GM19099 (cell line): ENCODE measurements at regions not wholly inside any gene's neighbourhood (a gene's known extent, or its start where the extent isn't known, plus 50 kb on each side); places are given as distances from the start of the nearest gene placed in this dataset.

Experiments
- POLR2A ChIP-seq: IDR thresholded peaks from 3 replicates; pipeline ENCODE4 v1.6.1; 2011; ENCODE audit warnings: low read depth; ENCODE audit not compliant: insufficient read length; ENCODE audit errors: extremely low read depth

DNA sequence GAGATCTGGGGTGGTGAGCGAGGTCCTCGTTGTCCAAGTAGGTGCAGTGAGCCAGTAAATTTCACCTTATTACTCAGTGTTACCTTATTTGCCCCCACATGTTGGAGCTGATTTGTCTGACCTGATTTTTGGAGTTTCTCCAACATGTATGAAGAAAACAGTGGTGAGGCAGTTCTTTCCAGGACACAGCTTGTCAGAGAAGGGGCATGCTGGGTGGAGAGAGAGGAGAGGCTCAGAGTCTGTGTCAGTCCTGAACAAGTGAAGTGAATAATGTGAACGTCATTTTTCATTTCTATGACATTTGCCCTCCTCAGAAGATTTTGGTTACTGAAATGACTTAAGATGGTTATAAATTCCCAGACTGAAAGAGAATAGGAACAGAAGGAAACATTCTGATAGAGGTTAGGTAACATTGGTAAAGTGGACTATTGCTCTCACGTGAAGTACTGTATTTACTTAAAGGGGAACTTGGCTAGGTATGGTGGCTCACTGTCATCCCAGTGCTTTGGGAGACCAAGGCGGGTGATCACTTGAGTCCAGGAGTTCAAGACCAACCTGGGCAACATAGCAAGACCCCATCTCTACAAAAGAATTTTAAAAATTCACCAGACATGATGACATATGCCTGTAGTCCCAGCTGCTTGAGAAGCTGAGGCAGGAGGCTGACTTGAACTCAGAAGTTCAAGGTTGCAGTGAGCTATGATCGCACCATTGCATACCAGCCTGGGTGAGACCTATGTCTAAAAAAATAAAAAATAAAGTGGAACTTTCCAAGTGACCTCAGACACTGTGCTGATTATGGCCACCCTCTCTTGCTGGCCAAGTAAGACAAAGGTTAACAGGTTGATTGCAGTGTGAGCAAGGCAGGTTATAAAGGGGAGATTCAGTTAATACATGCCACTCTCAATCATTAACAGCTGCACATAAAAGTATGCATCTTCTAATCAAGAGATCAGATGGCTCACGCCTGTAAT, 184.3 kb downstream of the EDN1 start:
- TF ChIP-seq POLR2A: no peak

- no peak for TF ChIP-seq POLR2A
These were observed 186.3 kb downstream of the EDN1 start for GRCh38 chr6:12476484-12476883.

DNA sequence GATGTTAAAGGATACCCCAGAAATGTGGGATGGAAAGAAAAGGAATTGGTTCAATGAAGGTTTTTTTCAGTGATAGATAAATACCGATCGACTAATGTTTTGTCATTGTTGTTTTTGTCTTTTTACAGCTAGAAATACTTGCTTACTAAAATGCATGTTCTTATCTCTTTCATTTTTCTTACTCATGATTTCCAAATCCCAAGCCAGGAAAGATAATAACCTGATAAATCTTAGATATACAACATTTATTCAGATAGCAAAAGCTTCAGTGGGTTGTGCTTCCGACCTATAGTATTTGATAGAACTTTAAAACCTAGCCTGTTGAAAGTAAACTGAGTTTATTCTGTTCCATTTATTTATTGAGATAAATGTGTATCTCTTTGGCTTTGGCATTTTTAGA, 187.5 kb downstream of the EDN1 start:
- no peak for TF ChIP-seq POLR2A

- no peak for TF ChIP-seq POLR2A
These were observed 188.8 kb downstream of the EDN1 start for GRCh38 chr6:12478921-12479320.

GRCh38 chr6:12479451-12479850, 189.3 kb downstream of the EDN1 start:
- no peak for TF ChIP-seq POLR2A

DNA sequence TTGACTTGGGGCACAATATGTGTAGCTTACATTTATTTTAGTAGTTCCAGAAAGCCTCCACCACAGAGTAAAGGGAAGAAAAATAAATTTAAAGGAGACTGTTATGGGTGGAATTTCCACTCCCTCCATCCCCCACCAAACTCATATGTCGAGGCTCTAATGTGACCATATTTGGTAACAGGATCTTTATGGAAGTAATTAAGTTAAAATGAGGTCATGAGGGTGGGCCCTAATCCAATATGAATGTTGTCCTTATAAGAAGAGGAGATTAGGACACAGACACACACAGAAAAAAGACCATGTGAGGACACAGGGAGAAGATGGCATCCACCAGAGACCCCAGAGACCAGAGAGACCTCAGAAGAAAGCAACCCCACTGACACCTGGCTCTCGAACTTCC, 189.7 kb downstream of the EDN1 start:
- no peak for TF ChIP-seq POLR2A

DNA sequence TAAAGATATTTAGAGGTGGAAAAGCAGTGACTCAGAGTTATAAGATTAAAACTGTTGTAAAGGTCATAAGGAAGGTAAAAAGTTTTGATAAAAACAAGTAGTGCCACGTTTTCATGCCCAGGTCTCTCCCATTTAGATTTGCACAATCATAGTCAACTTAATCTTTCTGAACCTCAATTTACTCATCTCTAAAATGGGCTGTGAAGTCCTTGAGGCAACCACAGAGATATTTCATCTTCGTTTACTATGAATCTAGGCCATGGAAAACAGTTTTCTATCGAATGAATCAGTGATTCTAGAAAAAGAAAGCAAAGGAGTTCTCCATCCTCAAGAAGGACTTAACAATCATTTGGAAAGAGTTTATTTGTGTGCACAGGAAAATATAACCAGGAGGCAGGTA, 190.2 kb downstream of the EDN1 start:
- TF ChIP-seq POLR2A: no peak

GRCh38 chr6:12481292-12481691, 191.1 kb downstream of the EDN1 start:
- TF ChIP-seq POLR2A: no peak

GRCh38 chr6:12481850-12482249, 191.7 kb downstream of the EDN1 start:
- no peak for TF ChIP-seq POLR2A

DNA sequence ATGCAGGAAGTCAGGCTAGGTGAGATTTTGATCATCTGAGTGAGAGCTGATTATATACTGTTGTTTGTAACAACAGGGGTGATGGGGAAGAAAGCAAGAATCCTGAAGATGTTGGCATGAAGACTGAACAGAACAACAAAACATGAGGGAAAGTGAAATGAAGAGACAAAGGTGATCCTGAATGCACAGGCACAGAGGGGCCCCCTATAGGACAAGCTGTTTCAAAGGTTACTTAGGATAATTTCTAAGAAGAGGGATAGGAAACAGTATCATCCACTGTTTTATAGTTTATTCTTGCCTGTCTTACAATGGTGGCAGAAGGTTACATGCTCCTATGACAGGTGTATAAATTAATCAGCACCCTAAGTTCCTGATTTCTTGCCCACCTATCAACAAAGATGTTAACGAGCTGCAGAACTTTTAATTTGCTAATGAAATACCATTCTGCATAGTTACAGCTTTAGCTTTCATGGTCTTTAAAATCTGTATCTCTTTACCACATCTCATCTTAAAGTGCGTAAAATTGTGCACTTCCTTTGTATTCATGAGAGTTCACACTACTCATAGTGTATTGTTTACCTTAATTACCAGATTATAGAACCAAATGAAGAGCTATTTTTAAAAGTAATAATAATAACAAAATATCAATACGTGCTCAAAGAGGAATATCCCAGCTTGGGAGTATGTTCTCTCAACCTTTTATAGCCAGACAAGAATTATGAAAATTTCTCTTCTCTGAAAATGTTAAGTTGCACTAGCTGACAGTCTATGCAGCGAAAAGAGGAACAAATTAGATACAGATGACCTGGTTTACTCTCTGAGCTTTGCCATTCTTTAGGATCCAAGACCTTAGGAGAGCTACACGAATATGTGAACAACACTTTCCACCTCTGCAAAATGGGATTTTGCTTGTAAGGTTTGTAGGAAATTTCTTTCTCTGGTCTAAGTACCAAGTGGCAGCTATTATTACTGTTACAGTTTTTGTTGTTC, 192.5 kb downstream of the EDN1 start:
- no peak for TF ChIP-seq POLR2A

GRCh38 chr6:12483712-12484111, 193.6 kb downstream of the EDN1 start:
- no peak for TF ChIP-seq POLR2A

- TF ChIP-seq POLR2A: no peak
These were observed 194.4 kb downstream of the EDN1 start for GRCh38 chr6:12484519-12484918.

DNA sequence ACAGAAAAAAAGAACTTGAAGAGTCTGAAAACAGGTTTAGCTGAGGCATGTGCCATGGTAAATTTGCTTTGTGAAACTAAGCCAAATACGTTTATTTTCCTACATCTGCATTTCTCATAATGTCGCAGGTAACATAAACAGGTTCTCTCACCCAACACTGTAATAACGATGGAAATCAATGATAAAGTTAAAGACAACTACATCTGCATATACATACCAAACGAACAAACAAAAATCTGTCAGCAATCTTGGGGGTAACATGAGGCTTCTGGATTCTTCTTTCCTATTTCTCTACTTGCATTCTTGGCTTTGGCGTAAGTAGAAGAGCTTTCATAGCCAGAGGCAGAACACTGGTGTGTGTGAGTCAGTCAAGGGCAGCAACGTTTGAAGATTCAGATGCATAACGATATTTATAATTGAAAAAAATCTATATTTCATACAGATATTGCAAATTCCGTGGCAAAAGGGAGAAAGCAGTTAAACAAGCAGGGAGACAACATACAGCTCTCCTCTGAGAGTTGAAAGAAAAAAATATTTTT, 195.1 kb downstream of the EDN1 start:
- no peak for TF ChIP-seq POLR2A

- TF ChIP-seq POLR2A: no peak
These were observed 195.7 kb downstream of the EDN1 start for GRCh38 chr6:12485837-12486236.

DNA sequence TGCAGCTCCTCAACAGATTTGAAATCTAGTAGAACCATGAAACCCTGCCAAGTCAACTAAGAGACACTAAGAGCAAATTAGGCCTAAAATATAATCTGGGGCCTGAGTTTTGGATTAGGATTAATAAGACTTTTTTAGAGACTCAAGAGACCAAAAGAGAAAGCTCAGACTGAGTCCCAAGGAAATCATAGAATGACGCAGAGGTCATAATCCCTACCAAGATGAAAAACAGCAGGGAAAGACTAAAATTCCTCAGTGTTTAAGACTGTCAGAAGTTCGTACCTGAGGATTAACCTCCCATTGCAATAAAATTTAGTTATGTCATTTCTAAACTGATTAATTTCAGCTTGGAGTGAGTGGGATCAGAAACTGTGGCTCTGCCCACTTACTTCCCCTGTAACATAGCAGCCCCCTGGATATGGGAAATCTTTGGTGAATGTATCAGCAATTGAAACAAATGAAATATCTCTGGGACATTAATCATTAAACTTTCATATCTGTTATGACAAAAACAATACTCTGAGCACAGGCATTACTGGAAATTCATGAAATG, 200.3 kb downstream of the EDN1 start:
- no peak for TF ChIP-seq POLR2A
